ENCODE measurements at regions not wholly inside any gene's neighbourhood (a gene's known extent, or its start where the extent isn't known, plus 50 kb on each side); places are given as distances from the start of the nearest gene placed in this dataset.

- no peak for TF ChIP-seq CTCF (conservative IDR thresholded peaks at IDR 0.05)
- no peak for TF ChIP-seq ZFX (IDR thresholded peaks at IDR 0.05)
These were observed 175.1 kb downstream of the THBS2 start for GRCh38 chr6:169078399-169079145.
